Myocyte (in vitro differentiated cells): ENCODE measurements at regions not wholly inside any gene's neighbourhood (a gene's known extent, or its start where the extent isn't known, plus 50 kb on each side); places are given as distances from the start of the nearest gene placed in this dataset.

Experiments used
- DNase-seq: peaks from one replicate; pipeline ENCODE4 v3.0.0-alpha.2; 2012; ENCODE audit warnings: low read depth

GRCh38 chr11:93248602-93249001 is 50.8 kb upstream of the SLC36A4 start:
- DNase-seq = no peak

- peak; percentile 30 for DNase-seq
These were observed 51.8 kb upstream of the SLC36A4 start for GRCh38 chr11:93249459-93250220.

DNA sequence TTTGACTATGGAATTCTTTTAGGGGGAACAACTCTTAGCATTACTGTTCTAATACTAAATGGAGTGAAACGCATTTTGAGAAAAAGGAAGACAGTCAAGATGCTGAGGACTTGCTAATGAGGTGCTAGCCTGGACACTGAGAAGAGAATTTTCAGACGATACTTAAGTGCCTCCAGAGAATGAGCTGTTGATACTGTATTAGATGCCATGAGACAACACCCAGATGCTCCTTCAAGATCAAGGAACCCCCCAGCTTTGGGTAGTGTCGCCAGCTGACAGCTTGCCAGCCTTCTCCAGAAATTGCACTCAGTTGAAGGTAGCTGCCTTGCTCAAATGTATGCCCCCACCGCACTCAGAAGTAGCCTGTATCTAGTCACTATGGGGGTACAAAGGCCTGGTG is 52.5 kb upstream of the SLC36A4 start:
- no peak for DNase-seq

- no peak for DNase-seq
These were observed 54.1 kb upstream of the SLC36A4 start for GRCh38 chr11:93251922-93252321.

- DNase-seq = no peak
These were observed 55.3 kb upstream of the SLC36A4 start for GRCh38 chr11:93253111-93253510.

DNA sequence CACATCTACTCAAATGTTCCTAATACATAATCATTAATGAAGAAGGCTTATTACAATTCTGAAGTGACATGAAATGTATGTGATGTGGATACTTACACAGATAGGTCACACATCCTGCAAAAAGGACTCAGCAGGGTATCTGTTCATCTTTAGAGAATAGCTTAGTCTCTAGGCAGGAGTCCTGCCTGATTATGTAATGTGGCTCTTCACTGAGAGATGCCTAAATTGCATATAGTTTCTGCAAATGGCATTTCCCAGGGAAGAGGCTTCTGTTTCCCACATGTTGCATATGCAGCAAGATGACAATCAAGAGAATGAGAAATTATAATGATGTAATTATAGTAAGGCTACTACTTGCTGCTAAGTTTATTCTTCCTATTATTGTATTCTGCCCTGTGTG is 58.8 kb upstream of the SLC36A4 start:
- no peak for DNase-seq

GRCh38 chr11:93267383-93267782 is 63.2 kb upstream of the DEUP1 start:
- DNase-seq = no peak

- DNase-seq = no peak
These were observed 62.1 kb upstream of the DEUP1 start for GRCh38 chr11:93268287-93269040.

DNA sequence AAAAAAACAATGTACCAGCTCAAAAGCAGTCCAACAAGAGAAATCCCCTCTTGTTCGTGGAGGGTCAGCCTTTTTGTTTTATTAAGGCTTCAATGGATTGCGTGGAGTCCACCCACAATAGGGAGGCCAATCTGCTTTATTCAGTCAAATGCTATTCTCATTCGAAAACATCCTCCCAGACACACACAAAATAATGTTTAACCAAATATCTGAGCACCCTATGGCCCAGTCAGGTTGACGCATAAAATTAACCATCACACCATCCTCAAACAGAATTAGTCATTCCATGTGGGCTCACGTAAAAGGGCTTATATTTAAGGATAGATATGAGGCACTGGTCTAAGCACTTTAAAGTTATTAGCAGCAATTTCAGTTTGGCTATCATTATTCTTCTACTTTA is 58.9 kb upstream of the DEUP1 start:
- DNase-seq = no peak

- DNase-seq = no peak
These were observed 55.7 kb upstream of the DEUP1 start for GRCh38 chr11:93274851-93275250.

DNA sequence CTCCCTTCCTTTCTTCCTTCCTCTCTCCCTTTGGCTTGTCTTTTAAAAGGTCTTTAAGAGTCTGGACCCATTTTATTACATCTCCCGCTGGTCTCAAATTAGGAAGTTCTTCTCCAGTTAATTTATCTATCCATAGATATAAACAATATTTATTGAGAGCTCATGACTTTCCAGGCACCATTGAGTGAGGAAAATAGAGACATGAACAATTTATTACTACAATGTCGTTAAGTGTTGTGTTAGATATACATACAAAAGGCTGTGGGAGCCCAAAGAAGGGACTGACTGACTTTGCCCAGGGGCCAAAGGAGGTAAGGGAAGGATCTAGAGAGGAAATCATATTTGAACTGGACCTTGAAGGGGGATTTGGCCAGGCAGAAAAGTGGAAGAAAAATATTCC is 51.6 kb upstream of the DEUP1 start:
- no peak for DNase-seq

DNA sequence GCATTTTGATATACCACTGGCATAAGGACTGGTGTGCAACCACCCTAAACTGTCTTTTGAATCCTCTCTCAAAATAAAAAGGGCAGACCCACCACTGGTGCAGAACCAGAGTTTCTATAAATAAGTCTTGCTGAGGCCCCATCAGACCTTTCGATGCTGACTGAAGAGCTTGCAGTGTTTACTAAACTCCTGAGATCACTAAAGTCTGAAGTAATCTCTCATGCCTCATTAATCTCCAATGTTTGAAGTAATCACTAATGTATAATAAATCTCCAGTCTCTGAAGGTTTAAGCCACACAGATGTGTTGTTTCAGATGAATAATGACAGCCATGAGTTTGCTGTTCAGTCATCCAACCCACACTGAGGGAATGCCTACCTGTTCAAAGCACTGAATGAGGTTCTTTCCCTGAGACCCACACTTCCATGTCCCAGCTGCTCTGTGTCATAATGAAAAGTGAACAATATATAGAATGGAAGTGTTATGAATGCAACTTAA is 50.6 kb upstream of the DEUP1 start:
- DNase-seq = no peak
